GM23338 (cell line): ENCODE measurements at regions not wholly inside any gene's neighbourhood (a gene's known extent, or its start where the extent isn't known, plus 50 kb on each side); places are given as distances from the start of the nearest gene placed in this dataset.

Experiments
- ATAC-seq: fragments of 200-7000 bp; cut with Tn5 transposase; 3 replicates; pipeline ENCODE4 v1.9.1; 2020
- DNase-seq: peaks from one replicate; pipeline ENCODE4 v3.0.0-alpha.2; 2015; ENCODE audit warnings: low spot score
- H2AFZ ChIP-seq: fragments of 200-600 bp; sonication (generic); 2 replicates; pipeline ENCODE4 v1.8.0; 2016; ENCODE audit warnings: antibody characterized with exemption, mild to moderate bottlenecking, moderate library complexity
- H3F3A ChIP-seq: fragments of 200-600 bp; sonication (generic); replicated peaks from 2 replicates; pipeline ENCODE4 v1.8.0; 2017; ENCODE audit warnings: antibody characterized with exemption, mixed run types, low read depth
- H3K27ac ChIP-seq: fragments of 200-600 bp; sonication (generic); 2 replicates; pipeline ENCODE4 v1.6.1; 2016; ENCODE audit warnings: low read depth
- H3K27me3 ChIP-seq: fragments of 200-600 bp; sonication (generic); 2 replicates; pipeline ENCODE4 v1.8.0; 2016; ENCODE audit warnings: mild to moderate bottlenecking, mixed run types, moderate library complexity; ENCODE audit not compliant: insufficient read depth
- H3K36me3 ChIP-seq: fragments of 200-600 bp; sonication (generic); 2 replicates; pipeline ENCODE4 v1.8.0; 2016; ENCODE audit warnings: mild to moderate bottlenecking; ENCODE audit not compliant: insufficient read depth
- H3K4me1 ChIP-seq: fragments of 200-600 bp; sonication (generic); 2 replicates; pipeline ENCODE4 v1.8.0; 2016; ENCODE audit warnings: mild to moderate bottlenecking, moderate library complexity; ENCODE audit not compliant: insufficient read depth
- H3K4me2 ChIP-seq: fragments of 200-600 bp; sonication (generic); 2 replicates; pipeline ENCODE4 v1.7.1; 2017; ENCODE audit warnings: mixed run types
- H3K4me3 ChIP-seq: fragments of 200-600 bp; sonication (generic); 2 replicates; pipeline ENCODE4 v1.6.1; 2016; ENCODE audit warnings: mixed run types
- H3K79me2 ChIP-seq: fragments of 200-600 bp; sonication (generic); replicated peaks from 2 replicates; pipeline ENCODE4 v1.8.0; 2017; ENCODE audit warnings: mild to moderate bottlenecking; ENCODE audit not compliant: insufficient read depth
- H3K9me2 ChIP-seq: fragments of 200-600 bp; sonication (generic); 2 replicates; pipeline ENCODE4 v1.8.0; 2017; ENCODE audit not compliant: insufficient read depth
- H4K20me1 ChIP-seq: fragments of 200-600 bp; sonication (generic); replicated peaks from 2 replicates; pipeline ENCODE4 v1.8.0; 2017; ENCODE audit warnings: mild to moderate bottlenecking; ENCODE audit not compliant: insufficient read depth
- H3K27ac Mint-ChIP-seq: 2 replicates; pipeline ENCODE4 v1.8.0; 2020; ENCODE audit warnings: inconsistent platforms, mild to moderate bottlenecking, moderate library complexity, mixed read lengths
- H3K27me3 Mint-ChIP-seq: 3 replicates; pipeline ENCODE4 v1.8.0; 2022; ENCODE audit warnings: low read depth, mild to moderate bottlenecking, moderate library complexity, mixed read lengths, inconsistent platforms; ENCODE audit not compliant: insufficient read depth, poor library complexity
- H3K36me3 Mint-ChIP-seq: 3 replicates; pipeline ENCODE4 v1.8.0; 2021; ENCODE audit warnings: low read depth, mild to moderate bottlenecking, inconsistent platforms, moderate library complexity, mixed read lengths
- H3K4me1 Mint-ChIP-seq: 3 replicates; pipeline ENCODE4 v1.8.0; 2020; ENCODE audit warnings: mild to moderate bottlenecking, inconsistent platforms, mixed read lengths
- H3K4me3 Mint-ChIP-seq: 3 replicates; pipeline ENCODE4 v1.8.0; 2021; ENCODE audit warnings: moderate library complexity, mild to moderate bottlenecking, inconsistent platforms, mixed read lengths
- H3K9me3 Mint-ChIP-seq: 3 replicates; pipeline ENCODE4 v1.8.0; 2020; ENCODE audit warnings: moderate library complexity, mild to moderate bottlenecking, inconsistent platforms, mixed read lengths
- CREB1 ChIP-seq: fragments of 250-450 bp; sonication (Bioruptor Pico); IDR thresholded peaks from 2 replicates; pipeline ENCODE4 v1.5.0; 2020; ENCODE audit warnings: low read depth, mild to moderate bottlenecking, moderate library complexity
- NANOG ChIP-seq: IDR thresholded peaks from 2 replicates; pipeline ENCODE4 v1.6.1; 2016; ENCODE audit warnings: antibody characterized with exemption, borderline replicate concordance
- REST ChIP-seq: IDR thresholded peaks from one replicate; pipeline ENCODE4 v1.6.1; 2018; ENCODE audit warnings: antibody characterized with exemption; ENCODE audit not compliant: unreplicated experiment
- ZNF331 ChIP-seq: fragments of 250-450 bp; sonication (Bioruptor Pico); IDR thresholded peaks from 2 replicates; pipeline ENCODE4 v1.5.0; 2020; ENCODE audit warnings: low read depth, mild to moderate bottlenecking, moderate library complexity
- TF ChIP-seq, protein P1 (sequence below), 2 experiments: fragments of 200-600 bp in 1 of 2; sonication (generic) in 1 of 2; conservative IDR thresholded peaks; 2 replicates each; pipeline versions ENCODE4 v1.5.1 to v1.6.1; 2016 to 2017; ENCODE audit warnings: antibody characterized with exemption in 2 of 2, low read depth in 2 of 2, mild to moderate bottlenecking in 2 of 2, moderate library complexity in 1 of 2
- TF ChIP-seq, protein P2 (sequence below): IDR thresholded peaks from 2 replicates; pipeline ENCODE4 v1.6.1; 2016; ENCODE audit warnings: antibody characterized with exemption

DNA sequence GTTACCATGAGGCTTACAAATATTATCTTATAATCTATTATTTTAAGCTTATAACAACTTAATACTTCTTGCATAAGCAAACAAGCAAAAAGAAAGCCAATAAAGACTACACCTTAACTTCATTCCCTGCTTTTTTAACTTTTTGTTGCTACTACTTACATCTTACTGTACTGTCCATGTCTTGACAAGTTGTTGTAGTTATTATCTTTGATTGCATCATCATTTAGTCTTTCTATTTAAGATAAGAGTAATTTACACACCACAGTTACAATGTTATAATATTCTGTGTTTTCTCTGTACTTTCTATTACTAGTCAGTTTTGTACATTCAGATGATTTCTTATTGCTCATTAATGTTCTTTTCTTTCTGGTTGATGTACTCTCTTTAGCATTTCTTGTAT is 346.6 kb downstream of the SMARCA1 start:
- Mint-ChIP-seq H3K27ac (no peak overlapping the region), H3K27me3 (no peaks in the 10 kb centered on the region), H3K4me1 (no peaks in the 10 kb centered on the region), H3K4me3 (no peak overlapping the region), H3K9me3 (no peaks in the 10 kb centered on the region), H3K36me3 (no peaks in the 10 kb centered on the region)
- H2AFZ ChIP-seq: no peak overlapping the region
- TF ChIP-seq REST: no peak
- no peak for TF ChIP-seq CREB1 (CRISPR knock-in tag)
- TF ChIP-seq ZNF331 (CRISPR knock-in tag): no peak
- TF ChIP-seq NANOG: no peak
- H3K27me3 ChIP-seq: no peaks in the 10 kb centered on the region
- no peaks in the 10 kb centered on the region for H3K36me3 ChIP-seq
- H3F3A ChIP-seq: no peaks in the 10 kb centered on the region
- ATAC-seq (no peak), DNase-seq (no peak)
- H3K9me2 ChIP-seq: no peaks in the 10 kb centered on the region
- no peak overlapping the region for H3K27ac ChIP-seq
- H3K79me2 ChIP-seq: no peaks in the 10 kb centered on the region
- H3K4me1 ChIP-seq: no peaks in the 10 kb centered on the region
- no peaks in the 10 kb centered on the region for H4K20me1 ChIP-seq
- no peak overlapping the region for H3K4me3 ChIP-seq
- no peak overlapping the region for H3K4me2 ChIP-seq

GRCh38 chrX:129161108-129161507 is 362.2 kb downstream of the SMARCA1 start:
- peaks cover 9% of the 10 kb centered on the region for H3K9me3 Mint-ChIP-seq
- no peak overlapping the region for H3K4me3 Mint-ChIP-seq
- H3K36me3 Mint-ChIP-seq: peaks cover 9% of the 10 kb centered on the region
- no peaks in the 10 kb centered on the region for H3K27me3 ChIP-seq
- DNase-seq: peak; percentile 27
- H3F3A ChIP-seq: no peaks in the 10 kb centered on the region
- no peaks in the 10 kb centered on the region for H3K4me1 ChIP-seq
- no peak overlapping the region for H3K27ac ChIP-seq
- no peaks in the 10 kb centered on the region for H4K20me1 ChIP-seq
- no peak overlapping the region for H3K4me2 ChIP-seq
- TF ChIP-seq, protein P1, sequence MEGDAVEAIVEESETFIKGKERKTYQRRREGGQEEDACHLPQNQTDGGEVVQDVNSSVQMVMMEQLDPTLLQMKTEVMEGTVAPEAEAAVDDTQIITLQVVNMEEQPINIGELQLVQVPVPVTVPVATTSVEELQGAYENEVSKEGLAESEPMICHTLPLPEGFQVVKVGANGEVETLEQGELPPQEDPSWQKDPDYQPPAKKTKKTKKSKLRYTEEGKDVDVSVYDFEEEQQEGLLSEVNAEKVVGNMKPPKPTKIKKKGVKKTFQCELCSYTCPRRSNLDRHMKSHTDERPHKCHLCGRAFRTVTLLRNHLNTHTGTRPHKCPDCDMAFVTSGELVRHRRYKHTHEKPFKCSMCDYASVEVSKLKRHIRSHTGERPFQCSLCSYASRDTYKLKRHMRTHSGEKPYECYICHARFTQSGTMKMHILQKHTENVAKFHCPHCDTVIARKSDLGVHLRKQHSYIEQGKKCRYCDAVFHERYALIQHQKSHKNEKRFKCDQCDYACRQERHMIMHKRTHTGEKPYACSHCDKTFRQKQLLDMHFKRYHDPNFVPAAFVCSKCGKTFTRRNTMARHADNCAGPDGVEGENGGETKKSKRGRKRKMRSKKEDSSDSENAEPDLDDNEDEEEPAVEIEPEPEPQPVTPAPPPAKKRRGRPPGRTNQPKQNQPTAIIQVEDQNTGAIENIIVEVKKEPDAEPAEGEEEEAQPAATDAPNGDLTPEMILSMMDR (conservative IDR thresholded peaks at IDR 0.05; ENCODE audit: low read depth in 2 of 2): peak; percentile 45 to 53
- TF ChIP-seq, protein P2, sequence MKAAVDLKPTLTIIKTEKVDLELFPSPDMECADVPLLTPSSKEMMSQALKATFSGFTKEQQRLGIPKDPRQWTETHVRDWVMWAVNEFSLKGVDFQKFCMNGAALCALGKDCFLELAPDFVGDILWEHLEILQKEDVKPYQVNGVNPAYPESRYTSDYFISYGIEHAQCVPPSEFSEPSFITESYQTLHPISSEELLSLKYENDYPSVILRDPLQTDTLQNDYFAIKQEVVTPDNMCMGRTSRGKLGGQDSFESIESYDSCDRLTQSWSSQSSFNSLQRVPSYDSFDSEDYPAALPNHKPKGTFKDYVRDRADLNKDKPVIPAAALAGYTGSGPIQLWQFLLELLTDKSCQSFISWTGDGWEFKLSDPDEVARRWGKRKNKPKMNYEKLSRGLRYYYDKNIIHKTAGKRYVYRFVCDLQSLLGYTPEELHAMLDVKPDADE: no peak
- no peaks in the 10 kb centered on the region for H3K9me2 ChIP-seq
- H3K36me3 ChIP-seq: no peaks in the 10 kb centered on the region
- peaks cover under 1% of the 10 kb centered on the region for H3K27me3 Mint-ChIP-seq
- H3K79me2 ChIP-seq: no peaks in the 10 kb centered on the region
- no peak overlapping the region for H3K27ac Mint-ChIP-seq
- ATAC-seq: no peak
- H3K4me1 Mint-ChIP-seq: no peaks in the 10 kb centered on the region
- no peak overlapping the region for H3K4me3 ChIP-seq
- H2AFZ ChIP-seq: no peak overlapping the region
